Sigmoid colon (tissue), 4 donors: ENCODE measurements at regions not wholly inside any gene's neighbourhood (a gene's known extent, or its start where the extent isn't known, plus 50 kb on each side); places are given as distances from the start of the nearest gene placed in this dataset.

Experiments
- CTCF ChIP-seq, 4 experiments: fragments of 450-650 bp in 3 of 4; fragments of 200-600 bp in 1 of 4; IDR thresholded peaks; one replicate each; pipeline ENCODE4 v1.5.1; 2016 to 2019; ENCODE audit warnings: antibody characterized with exemption in 4 of 4, mild to moderate bottlenecking in 3 of 4, moderate library complexity in 2 of 4
- EP300 ChIP-seq, 4 donors: sonication (generic); formaldehyde crosslinking; IDR thresholded peaks; one replicate each; pipeline ENCODE4 v1.6.1; 2017; ENCODE audit warnings: antibody characterized with exemption in 4 of 4
- POLR2A ChIP-seq, 2 donors: fragments of 450-650 bp; IDR thresholded peaks; one replicate each; pipeline ENCODE4 v1.6.1; 2016; ENCODE audit warnings: antibody characterized with exemption in 2 of 2, mild to moderate bottlenecking in 2 of 2, moderate library complexity in 2 of 2
- POLR2AphosphoS5 ChIP-seq, 4 donors: sonication (generic); formaldehyde crosslinking; IDR thresholded peaks; one replicate each; pipeline ENCODE4 v1.6.1; 2017; ENCODE audit warnings: antibody characterized with exemption in 4 of 4

- TF ChIP-seq POLR2AphosphoS5 (IDR thresholded peaks at IDR 0.05): no peak
- no peak for TF ChIP-seq POLR2A (IDR thresholded peaks at IDR 0.05)
- TF ChIP-seq CTCF (IDR thresholded peaks at IDR 0.05): no peak
- TF ChIP-seq EP300 (IDR thresholded peaks at IDR 0.05): no peak
Observed at GRCh38 chr3:23691357-23691895, 114.3 kb upstream of the UBE2E1 start.
